DND-41 (cell line): ENCODE measurements at regions not wholly inside any gene's neighbourhood (a gene's known extent, or its start where the extent isn't known, plus 50 kb on each side); places are given as distances from the start of the nearest gene placed in this dataset.
A peak's percentile ranks its signal among the peaks of the same experiment; 100 is the strongest.

Source experiments
- ATAC-seq: fragments of 200-7000 bp; cut with Tn5 transposase; 3 replicates; pipeline ENCODE4 v1.9.1; 2021; ENCODE audit warnings: low read depth; ENCODE audit not compliant: insufficient read depth
- DNase-seq: peaks from one replicate; pipeline ENCODE4 v3.0.0-alpha.2; 2020
- H2AFZ ChIP-seq: 2 replicates; pipeline ENCODE4 v1.6.0; 2012; ENCODE audit warnings: low read depth, low read length
- H3K27ac ChIP-seq: 2 replicates; pipeline ENCODE4 v1.5.1; 2012; ENCODE audit warnings: low read length, inconsistent platforms
- H3K27me3 ChIP-seq: fragments of 200-600 bp; sonication (generic); 2 replicates; pipeline ENCODE4 v1.6.0; 2012; ENCODE audit warnings: low read length, mild to moderate bottlenecking, inconsistent platforms; ENCODE audit not compliant: insufficient read depth, poor library complexity
- H3K36me3 ChIP-seq: 2 replicates; pipeline ENCODE4 v1.5.1; 2012; ENCODE audit warnings: low read length, inconsistent platforms; ENCODE audit not compliant: insufficient read depth
- H3K4me1 ChIP-seq: 2 replicates; pipeline ENCODE4 v1.5.1; 2012; ENCODE audit warnings: mild to moderate bottlenecking, low read length; ENCODE audit not compliant: insufficient read depth
- H3K4me2 ChIP-seq: 2 replicates; pipeline ENCODE4 v1.6.0; 2012; ENCODE audit warnings: mild to moderate bottlenecking, moderate library complexity, low read length, inconsistent platforms; ENCODE audit not compliant: insufficient read depth
- H3K4me3 ChIP-seq, 2 experiments: fragments of 200-600 bp in 1 of 2; shearing (Covaris generic) in 1 of 2; 2 replicates each; pipeline ENCODE4 v1.5.1; 2012 to 2016; ENCODE audit warnings: inconsistent platforms in 2 of 2, low read length in 2 of 2, mild to moderate bottlenecking in 2 of 2, low read depth in 1 of 2, moderate library complexity in 1 of 2
- H3K79me2 ChIP-seq: 2 replicates; pipeline ENCODE4 v1.6.0; 2012; ENCODE audit warnings: low read length, inconsistent platforms; ENCODE audit not compliant: insufficient read depth
- H3K9ac ChIP-seq: 2 replicates; pipeline ENCODE4 v1.6.0; 2012; ENCODE audit warnings: low read depth, mild to moderate bottlenecking, inconsistent platforms, low read length, moderate library complexity
- H3K9me3 ChIP-seq: 2 replicates; pipeline ENCODE4 v1.5.1; 2012; ENCODE audit warnings: low read length, moderate library complexity, mild to moderate bottlenecking, inconsistent platforms; ENCODE audit not compliant: insufficient read depth, severe bottlenecking
- H4K20me1 ChIP-seq: 2 replicates; pipeline ENCODE4 v1.6.0; 2012; ENCODE audit warnings: low read length; ENCODE audit not compliant: insufficient read depth
- EZH2 ChIP-seq: IDR thresholded peaks from 3 replicates; pipeline ENCODE4 v1.6.1; 2012; ENCODE audit warnings: borderline replicate concordance, low read depth, mild to moderate bottlenecking, moderate library complexity, low read length, inconsistent platforms; ENCODE audit not compliant: severe bottlenecking
- TF ChIP-seq, protein P1 (sequence below): IDR thresholded peaks from 2 replicates; pipeline ENCODE4 v1.5.1; 2012; ENCODE audit warnings: borderline replicate concordance, low read length, moderate library complexity, mild to moderate bottlenecking; ENCODE audit not compliant: poor library complexity, severe bottlenecking; ENCODE audit errors: extremely low read depth

DNA sequence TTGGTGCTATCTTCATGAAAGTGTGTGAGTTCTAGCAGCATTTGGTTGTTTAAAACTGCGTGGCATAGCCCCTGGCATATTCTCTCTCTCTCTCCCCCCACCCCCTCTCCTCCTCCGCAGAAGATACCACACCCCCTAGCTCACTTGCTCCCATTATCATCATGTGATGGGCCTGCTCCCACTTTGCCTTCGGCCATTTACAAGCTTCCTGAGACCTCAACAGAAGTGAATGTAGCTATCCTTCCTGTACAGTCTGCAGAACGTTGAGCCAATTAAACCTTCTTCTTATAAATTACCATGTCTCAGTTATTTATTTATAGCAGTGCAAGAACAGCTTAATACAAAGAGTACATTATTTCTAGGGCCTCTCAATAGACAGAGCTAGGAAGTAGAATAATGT, 1032.5 kb upstream of the CADM2 start:
- Histone ChIP-seq H3K9me3 (peaks cover 37% of the 10 kb centered on the region), H3K4me2 (no peak overlapping the region), H3K9ac (no peak overlapping the region), H3K4me3 (no peak overlapping the region), H3K79me2 (no peaks in the 10 kb centered on the region), H3K4me1 (no peaks in the 10 kb centered on the region), H2AFZ (no peak overlapping the region), H3K27ac (no peak overlapping the region), H3K36me3 (peaks cover 7% of the 10 kb centered on the region; the same call in 1 of the 2 replicates), H4K20me1 (no peaks in the 10 kb centered on the region), H3K27me3 (no peaks in the 10 kb centered on the region)
- no peak for TF ChIP-seq EZH2
- TF ChIP-seq, protein P1, sequence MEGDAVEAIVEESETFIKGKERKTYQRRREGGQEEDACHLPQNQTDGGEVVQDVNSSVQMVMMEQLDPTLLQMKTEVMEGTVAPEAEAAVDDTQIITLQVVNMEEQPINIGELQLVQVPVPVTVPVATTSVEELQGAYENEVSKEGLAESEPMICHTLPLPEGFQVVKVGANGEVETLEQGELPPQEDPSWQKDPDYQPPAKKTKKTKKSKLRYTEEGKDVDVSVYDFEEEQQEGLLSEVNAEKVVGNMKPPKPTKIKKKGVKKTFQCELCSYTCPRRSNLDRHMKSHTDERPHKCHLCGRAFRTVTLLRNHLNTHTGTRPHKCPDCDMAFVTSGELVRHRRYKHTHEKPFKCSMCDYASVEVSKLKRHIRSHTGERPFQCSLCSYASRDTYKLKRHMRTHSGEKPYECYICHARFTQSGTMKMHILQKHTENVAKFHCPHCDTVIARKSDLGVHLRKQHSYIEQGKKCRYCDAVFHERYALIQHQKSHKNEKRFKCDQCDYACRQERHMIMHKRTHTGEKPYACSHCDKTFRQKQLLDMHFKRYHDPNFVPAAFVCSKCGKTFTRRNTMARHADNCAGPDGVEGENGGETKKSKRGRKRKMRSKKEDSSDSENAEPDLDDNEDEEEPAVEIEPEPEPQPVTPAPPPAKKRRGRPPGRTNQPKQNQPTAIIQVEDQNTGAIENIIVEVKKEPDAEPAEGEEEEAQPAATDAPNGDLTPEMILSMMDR, result no peak
- ATAC-seq, result no peak
- DNase-seq, result no peak

DNA sequence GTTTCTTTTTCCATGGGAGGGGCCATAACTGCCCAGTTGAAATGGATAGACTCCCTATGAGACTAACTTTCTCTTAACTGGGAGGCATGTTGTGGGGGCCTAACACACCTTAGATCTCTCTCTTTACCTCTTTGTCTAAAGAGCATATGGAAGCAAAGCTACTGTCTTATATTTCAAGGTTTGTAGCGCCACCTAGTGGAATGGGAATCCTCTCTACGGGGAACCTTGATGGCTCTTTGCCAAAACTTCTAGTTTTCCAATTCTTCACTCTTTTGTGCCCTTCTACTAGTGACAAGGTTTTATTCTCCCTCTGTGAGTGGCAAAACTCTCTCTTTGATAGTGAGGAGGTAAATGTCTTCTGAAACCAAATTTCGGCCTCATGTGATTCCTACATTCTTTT, 1030.4 kb upstream of the CADM2 start:
- Histone ChIP-seq H2AFZ (no peak overlapping the region), H3K27me3 (no peaks in the 10 kb centered on the region), H4K20me1 (no peaks in the 10 kb centered on the region), H3K36me3 (peaks cover 7% of the 10 kb centered on the region; the same call in 1 of the 2 replicates), H3K4me1 (peaks cover 4% of the 10 kb centered on the region), H3K4me2 (no peak overlapping the region), H3K9me3 (peaks cover 50% of the 10 kb centered on the region), H3K27ac (no peak overlapping the region), H3K9ac (no peak overlapping the region), H3K79me2 (no peaks in the 10 kb centered on the region), H3K4me3 (peak overlapping the region in 1 of 2 experiments; percentile 12; a peak in 1 of 4 replicates)
- DNase-seq (no peak), ATAC-seq (no peak)
- TF ChIP-seq, protein P1, result peak; percentile 41
- TF ChIP-seq EZH2, result no peak

GRCh38 chr3:83928903-83929302, 1029.9 kb upstream of the CADM2 start:
- TF ChIP-seq EZH2, result no peak
- TF ChIP-seq, protein P1, result no peak
- Histone ChIP-seq H3K27ac (no peak overlapping the region), H3K36me3 (peaks cover 7% of the 10 kb centered on the region; the same call in 1 of the 2 replicates), H4K20me1 (no peaks in the 10 kb centered on the region), H3K79me2 (no peaks in the 10 kb centered on the region), H3K9me3 (peaks cover 56% of the 10 kb centered on the region), H3K4me3 (peak overlapping the region in 1 of 2 experiments; percentile 12; a peak in 1 of 4 replicates), H2AFZ (no peak overlapping the region), H3K4me2 (no peak overlapping the region), H3K4me1 (peaks cover 9% of the 10 kb centered on the region), H3K9ac (no peak overlapping the region), H3K27me3 (no peaks in the 10 kb centered on the region)
- ATAC-seq, result no peak
- DNase-seq, result no peak
